ENCODE measurements at regions not wholly inside any gene's neighbourhood (a gene's known extent, or its start where the extent isn't known, plus 50 kb on each side); places are given as distances from the start of the nearest gene placed in this dataset.

- Mint-ChIP-seq H3K4me1 (ENCODE audit: low read depth) (no peaks in the 10 kb centered on the region), H3K4me3 (no peak overlapping the region), H3K36me3 (ENCODE audit: low read depth) (no peaks in the 10 kb centered on the region), H3K27ac (no peak overlapping the region), H3K9me3 (no peaks in the 10 kb centered on the region), H3K27me3 (no peaks in the 10 kb centered on the region)
- intact Hi-C loops (cut with micrococcal nuclease) = no loop called here
- CTCF ChIA-PET = no interaction called here
- ATAC-seq (no peak), DNase-seq (no peak)
- POLR2A ChIA-PET = no interaction called here
- TF ChIP-seq CTCF (IDR thresholded peaks at IDR 0.05) = no peak
Measured at GRCh38 chr1:98084188-98084587, 163.4 kb upstream of the DPYD start.

GRCh38 chr1:98081944-98082343, 161.1 kb upstream of the DPYD start:
- Mint-ChIP-seq H3K36me3 (ENCODE audit: low read depth) (no peaks in the 10 kb centered on the region), H3K27me3 (no peaks in the 10 kb centered on the region), H3K27ac (no peak overlapping the region), H3K4me3 (no peak overlapping the region), H3K9me3 (no peaks in the 10 kb centered on the region), H3K4me1 (ENCODE audit: low read depth) (no peaks in the 10 kb centered on the region)
- no peak for ATAC-seq
- no peak for TF ChIP-seq CTCF (IDR thresholded peaks at IDR 0.05)
- ChIA-PET CTCF (no interaction called here), POLR2A (no interaction called here)
- DNase-seq = no peak
- intact Hi-C loops (cut with micrococcal nuclease) = no loop called here

- TF ChIP-seq CTCF (IDR thresholded peaks at IDR 0.05) = no peak
- intact Hi-C loops (cut with micrococcal nuclease) = no loop called here
- H3K4me1 Mint-ChIP-seq (ENCODE audit: low read depth) = no peaks in the 10 kb centered on the region
- no peaks in the 10 kb centered on the region for H3K36me3 Mint-ChIP-seq (ENCODE audit: low read depth)
- CTCF ChIA-PET = no interaction called here
- ATAC-seq = no peak
- H3K27me3 Mint-ChIP-seq = no peaks in the 10 kb centered on the region
- DNase-seq = no peak
- POLR2A ChIA-PET = no interaction called here
- no peak overlapping the region for H3K4me3 Mint-ChIP-seq
- no peaks in the 10 kb centered on the region for H3K9me3 Mint-ChIP-seq
- no peak overlapping the region for H3K27ac Mint-ChIP-seq
Measured at GRCh38 chr1:98078596-98078995, 157.8 kb upstream of the DPYD start.

GRCh38 chr1:98077691-98078090, 156.9 kb upstream of the DPYD start:
- no peak for TF ChIP-seq CTCF (IDR thresholded peaks at IDR 0.05)
- Mint-ChIP-seq H3K27me3 (no peaks in the 10 kb centered on the region), H3K4me1 (ENCODE audit: low read depth) (no peaks in the 10 kb centered on the region), H3K4me3 (no peak overlapping the region), H3K9me3 (no peaks in the 10 kb centered on the region), H3K27ac (no peak overlapping the region), H3K36me3 (ENCODE audit: low read depth) (no peaks in the 10 kb centered on the region)
- ChIA-PET CTCF (no interaction called here), POLR2A (no interaction called here)
- ATAC-seq = no peak
- DNase-seq = no peak
- intact Hi-C loops (cut with micrococcal nuclease) = no loop called here

- no peaks in the 10 kb centered on the region for H3K4me1 Mint-ChIP-seq (ENCODE audit: low read depth)
- H3K27ac Mint-ChIP-seq = no peak overlapping the region
- intact Hi-C loops (cut with micrococcal nuclease) = no loop called here
- ATAC-seq (no peak), DNase-seq (no peak)
- ChIA-PET POLR2A (no interaction called here), CTCF (no interaction called here)
- no peaks in the 10 kb centered on the region for H3K27me3 Mint-ChIP-seq
- TF ChIP-seq CTCF (IDR thresholded peaks at IDR 0.05) = no peak
- no peak overlapping the region for H3K4me3 Mint-ChIP-seq
- no peaks in the 10 kb centered on the region for H3K36me3 Mint-ChIP-seq (ENCODE audit: low read depth)
- H3K9me3 Mint-ChIP-seq = no peaks in the 10 kb centered on the region
Measured at GRCh38 chr1:98075626-98076025, 154.8 kb upstream of the DPYD start.

All from activated CD8-positive, alpha-beta T cell treated with anti-CD3 and anti-CD28 coated beads for 36 hours (primary cell).